Vagina (tissue), 2 donors: ENCODE measurements at regions not wholly inside any gene's neighbourhood (a gene's known extent, or its start where the extent isn't known, plus 50 kb on each side); places are given as distances from the start of the nearest gene placed in this dataset.

Source experiments
- DNase-seq, 2 donors: peaks; one replicate each; pipeline ENCODE4 v3.0.0-alpha.2; 2017; ENCODE audit errors: extremely low spot score in 2 of 2
- H3K27ac ChIP-seq: fragments of 200-600 bp; sonication (generic); one replicate; pipeline ENCODE4 v1.5.1; 2019
- H3K27me3 ChIP-seq: fragments of 200-600 bp; sonication (generic); one replicate; pipeline ENCODE4 v1.5.1; 2019
- H3K36me3 ChIP-seq, 2 donors: fragments of 200-600 bp; sonication (generic); one replicate each; pipeline ENCODE4 v1.5.1; 2017 to 2019
- H3K4me1 ChIP-seq: fragments of 200-600 bp; sonication (generic); one replicate; pipeline ENCODE4 v1.5.1; 2019
- H3K4me3 ChIP-seq, 2 donors: fragments of 200-600 bp; sonication (generic); 1 replicate in 1 of 2; 2 replicates in 1 of 2; pipeline ENCODE4 v1.5.1; 2016 to 2019
- H3K9me3 ChIP-seq: fragments of 200-600 bp; sonication (generic); one replicate; pipeline ENCODE4 v1.5.1; 2019
- POLR2A ChIP-seq, 2 donors: fragments of 450-650 bp; IDR thresholded peaks; one replicate each; pipeline ENCODE4 v1.6.1; 2017; ENCODE audit warnings: antibody characterized with exemption in 2 of 2, mild to moderate bottlenecking in 2 of 2, moderate library complexity in 2 of 2
- POLR2AphosphoS5 ChIP-seq, 2 donors: sonication (generic); formaldehyde crosslinking; IDR thresholded peaks; one replicate each; pipeline ENCODE4 v1.9.0; 2017; ENCODE audit warnings: antibody characterized with exemption in 2 of 2, mild to moderate bottlenecking in 2 of 2, low read depth in 1 of 2; ENCODE audit not compliant: insufficient read depth in 1 of 2
- intact Hi-C: fragments of 100-400 bp; cut with DNase I; formaldehyde crosslinking; loops from one replicate; pipeline ENCODE4 v1.15.1; 2023
- TF ChIP-seq, protein P1 (sequence below), 3 experiments: fragments of 450-650 bp in 2 of 3; fragments of 200-600 bp in 1 of 3; sonication (generic) in 1 of 3; IDR thresholded peaks; one replicate each; pipeline ENCODE4 v1.5.1; 2017 to 2019; ENCODE audit warnings: antibody characterized with exemption in 3 of 3, mild to moderate bottlenecking in 2 of 3, moderate library complexity in 2 of 3

DNA sequence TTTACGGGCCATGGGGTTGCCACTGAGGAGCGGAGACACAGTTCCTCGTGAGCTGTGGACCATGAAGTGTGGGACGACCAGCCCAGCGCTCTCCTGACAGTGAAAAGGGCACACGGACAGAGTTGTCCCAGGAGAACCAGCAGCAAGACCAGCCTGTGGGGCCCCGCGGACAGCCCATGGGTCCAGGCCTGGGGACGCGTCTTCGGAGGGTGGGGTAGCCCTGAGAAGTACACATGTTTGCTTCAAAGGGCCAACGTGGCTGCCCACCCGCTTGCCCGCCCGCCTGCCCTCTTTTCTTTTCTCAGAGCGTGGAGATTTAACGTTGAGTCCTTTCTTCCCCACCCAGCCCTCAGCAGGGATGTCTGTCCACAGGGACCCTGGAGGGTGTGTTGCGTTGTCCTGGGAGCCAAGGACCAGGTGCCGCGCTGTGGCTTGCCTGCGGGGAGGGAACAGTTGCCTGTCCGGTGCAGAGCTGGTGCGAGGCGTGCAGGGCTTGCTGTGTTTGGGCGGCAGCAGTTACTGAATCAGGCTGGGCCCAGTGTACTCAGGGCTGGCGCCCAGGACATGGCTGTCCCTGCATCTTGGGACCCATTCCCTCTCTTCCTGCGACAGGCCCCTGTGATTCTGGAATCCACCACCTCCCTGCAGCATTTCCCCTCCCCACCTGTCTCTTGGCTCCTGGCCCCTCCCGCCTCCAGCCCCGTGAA, 120.1 kb upstream of the HDAC4 start:
- intact Hi-C loops, result no loop called here
- H3K4me3 ChIP-seq, result no peak overlapping the region
- H3K36me3 ChIP-seq, result no peaks in the 10 kb centered on the region
- TF ChIP-seq POLR2AphosphoS5 (IDR thresholded peaks at IDR 0.05; ENCODE audit: insufficient read depth in 1 of 2, low read depth in 1 of 2) (no peak), POLR2A (IDR thresholded peaks at IDR 0.05) (no peak)
- TF ChIP-seq, protein P1, sequence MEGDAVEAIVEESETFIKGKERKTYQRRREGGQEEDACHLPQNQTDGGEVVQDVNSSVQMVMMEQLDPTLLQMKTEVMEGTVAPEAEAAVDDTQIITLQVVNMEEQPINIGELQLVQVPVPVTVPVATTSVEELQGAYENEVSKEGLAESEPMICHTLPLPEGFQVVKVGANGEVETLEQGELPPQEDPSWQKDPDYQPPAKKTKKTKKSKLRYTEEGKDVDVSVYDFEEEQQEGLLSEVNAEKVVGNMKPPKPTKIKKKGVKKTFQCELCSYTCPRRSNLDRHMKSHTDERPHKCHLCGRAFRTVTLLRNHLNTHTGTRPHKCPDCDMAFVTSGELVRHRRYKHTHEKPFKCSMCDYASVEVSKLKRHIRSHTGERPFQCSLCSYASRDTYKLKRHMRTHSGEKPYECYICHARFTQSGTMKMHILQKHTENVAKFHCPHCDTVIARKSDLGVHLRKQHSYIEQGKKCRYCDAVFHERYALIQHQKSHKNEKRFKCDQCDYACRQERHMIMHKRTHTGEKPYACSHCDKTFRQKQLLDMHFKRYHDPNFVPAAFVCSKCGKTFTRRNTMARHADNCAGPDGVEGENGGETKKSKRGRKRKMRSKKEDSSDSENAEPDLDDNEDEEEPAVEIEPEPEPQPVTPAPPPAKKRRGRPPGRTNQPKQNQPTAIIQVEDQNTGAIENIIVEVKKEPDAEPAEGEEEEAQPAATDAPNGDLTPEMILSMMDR (IDR thresholded peaks at IDR 0.05), result no peak
- peaks cover 10% of the 10 kb centered on the region for H3K4me1 ChIP-seq
- no peaks in the 10 kb centered on the region for H3K27me3 ChIP-seq
- DNase-seq, result no peak
- no peaks in the 10 kb centered on the region for H3K9me3 ChIP-seq
- H3K27ac ChIP-seq, result no peak overlapping the region

DNA sequence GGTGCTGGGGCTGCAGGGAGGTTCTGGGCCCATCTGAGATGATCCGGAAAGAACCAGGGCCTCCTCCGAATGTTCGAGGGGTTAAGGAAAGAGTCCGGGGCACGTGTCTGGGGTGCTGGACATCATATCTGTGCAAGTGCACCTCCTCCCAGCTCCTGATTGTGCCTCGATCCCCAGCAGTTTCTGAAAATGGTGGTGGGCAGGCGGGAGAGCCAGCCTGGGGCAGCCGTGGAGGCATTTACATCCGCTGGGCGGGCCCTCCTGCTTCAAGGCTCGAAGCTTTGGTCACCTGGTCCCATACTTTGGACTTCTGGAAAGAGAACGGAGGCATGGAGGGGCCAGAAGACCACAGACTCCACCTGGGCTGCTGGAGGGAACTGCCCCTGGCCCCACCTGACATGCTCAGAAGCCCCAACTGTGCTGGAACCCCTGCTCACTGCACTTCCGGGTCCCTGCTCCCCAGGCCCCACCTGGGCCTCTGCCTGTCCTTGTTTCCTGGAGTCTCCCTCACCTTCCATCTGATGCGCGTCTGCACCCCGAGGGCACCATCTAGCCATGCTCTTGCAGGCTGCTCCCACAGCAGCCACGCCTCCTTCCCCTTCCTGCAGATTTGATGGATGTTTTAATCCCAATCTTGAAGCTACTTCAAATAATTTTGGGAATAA, 119.2 kb upstream of the HDAC4 start:
- no peak overlapping the region for H3K27ac ChIP-seq
- no peaks in the 10 kb centered on the region for H3K36me3 ChIP-seq
- TF ChIP-seq POLR2AphosphoS5 (IDR thresholded peaks at IDR 0.05; ENCODE audit: insufficient read depth in 1 of 2, low read depth in 1 of 2) (no peak), POLR2A (IDR thresholded peaks at IDR 0.05) (no peak)
- TF ChIP-seq, protein P1 (IDR thresholded peaks at IDR 0.05), result no peak
- H3K27me3 ChIP-seq, result no peaks in the 10 kb centered on the region
- intact Hi-C loops, result no loop called here
- H3K4me1 ChIP-seq, result peaks cover 8% of the 10 kb centered on the region
- H3K4me3 ChIP-seq, result no peak overlapping the region
- no peak for DNase-seq
- H3K9me3 ChIP-seq, result no peaks in the 10 kb centered on the region

DNA sequence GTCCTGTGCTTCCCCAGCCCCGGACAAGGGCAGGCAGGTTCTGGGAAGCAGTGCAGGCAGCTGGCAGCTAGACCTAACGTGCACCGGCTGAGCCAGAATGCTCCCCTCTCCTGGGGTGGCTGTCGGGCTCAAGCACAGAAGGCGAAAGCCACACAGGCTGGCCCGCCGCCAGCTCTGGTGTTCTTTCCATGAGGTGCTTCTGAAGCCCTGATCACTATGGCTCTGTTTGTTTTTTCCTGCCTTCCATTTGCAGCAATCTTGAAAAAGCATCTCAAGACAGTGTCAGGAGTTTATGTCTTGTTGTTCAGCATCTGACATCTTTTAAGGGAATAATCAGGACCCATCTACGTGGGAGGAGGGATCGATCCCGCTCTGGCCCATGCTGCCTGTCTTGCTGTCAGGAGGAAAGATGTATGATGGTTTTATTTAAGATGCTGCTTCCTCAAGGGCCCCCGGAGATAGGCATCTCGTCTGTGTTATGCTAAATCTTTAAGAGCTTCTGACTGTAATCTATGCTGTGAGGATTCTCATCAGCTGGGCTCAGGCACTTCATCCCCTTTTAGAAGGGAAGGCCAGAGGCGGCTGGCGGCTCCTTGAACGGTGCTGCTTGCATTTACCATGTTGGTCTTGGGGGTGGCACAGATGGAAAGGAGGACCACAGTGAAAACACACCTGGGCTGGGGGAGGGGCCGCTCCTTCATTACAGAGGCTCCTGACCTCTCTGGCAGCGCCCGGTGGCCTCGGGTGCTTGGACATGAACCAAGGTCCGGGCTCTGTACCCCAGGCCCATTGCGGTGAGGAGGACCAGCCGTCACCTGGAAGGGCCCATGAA, 118.5 kb upstream of the HDAC4 start:
- H3K27me3 ChIP-seq, result no peaks in the 10 kb centered on the region
- no peak for DNase-seq
- H3K27ac ChIP-seq, result no peak overlapping the region
- no peaks in the 10 kb centered on the region for H3K36me3 ChIP-seq
- H3K4me3 ChIP-seq, result no peak overlapping the region
- intact Hi-C loops, result no loop called here
- peaks cover under 1% of the 10 kb centered on the region for H3K4me1 ChIP-seq
- TF ChIP-seq, protein P1 (IDR thresholded peaks at IDR 0.05), result no peak
- no peak for TF ChIP-seq POLR2A (IDR thresholded peaks at IDR 0.05)
- TF ChIP-seq POLR2AphosphoS5 (IDR thresholded peaks at IDR 0.05; ENCODE audit: insufficient read depth in 1 of 2, low read depth in 1 of 2), result no peak
- H3K9me3 ChIP-seq, result no peaks in the 10 kb centered on the region

DNA sequence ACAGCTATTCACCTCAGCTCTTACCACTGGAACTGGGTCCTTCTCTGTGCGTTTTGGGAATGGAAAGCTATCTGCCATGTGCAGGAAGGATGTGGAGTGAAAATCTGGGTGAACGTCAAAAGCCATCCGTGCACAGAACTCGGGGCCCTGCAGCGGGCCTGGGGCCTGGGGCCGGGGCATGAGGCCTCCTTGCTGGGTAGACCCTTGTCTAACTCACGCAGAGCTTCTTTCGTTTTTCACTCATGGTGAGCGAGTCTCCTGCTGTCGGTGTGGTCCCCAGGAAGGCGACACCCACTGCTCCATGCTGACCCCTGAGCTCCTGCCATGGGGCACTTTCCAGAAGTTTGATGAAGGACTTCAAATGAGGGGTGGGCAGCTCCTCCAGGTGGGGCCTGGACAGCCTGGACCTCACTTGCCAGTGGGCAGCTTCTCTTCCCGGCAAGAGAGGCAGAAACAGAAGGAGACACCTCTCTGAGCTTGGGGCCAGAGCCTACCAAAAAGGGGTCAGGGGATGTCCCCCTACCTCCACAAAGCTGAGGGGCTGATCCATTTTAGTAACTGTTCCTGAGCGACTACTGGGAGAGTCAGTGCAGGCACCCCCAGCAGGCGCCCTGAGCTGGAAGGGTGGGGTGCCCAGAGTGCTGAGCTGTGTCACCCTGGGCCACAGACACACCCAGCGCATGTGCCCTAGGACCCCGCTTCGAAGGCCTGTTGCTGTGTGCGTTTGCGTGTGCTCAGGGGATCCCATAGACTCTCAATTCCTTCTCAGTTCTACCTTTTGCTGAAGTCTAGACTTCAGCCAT, 117.7 kb upstream of the HDAC4 start:
- DNase-seq, result no peak
- intact Hi-C loops, result no loop called here
- no peak for TF ChIP-seq POLR2A (IDR thresholded peaks at IDR 0.05)
- Histone ChIP-seq H3K27me3 (no peaks in the 10 kb centered on the region), H3K4me3 (no peak overlapping the region), H3K4me1 (no peaks in the 10 kb centered on the region), H3K36me3 (no peaks in the 10 kb centered on the region), H3K9me3 (no peaks in the 10 kb centered on the region), H3K27ac (no peak overlapping the region)

DNA sequence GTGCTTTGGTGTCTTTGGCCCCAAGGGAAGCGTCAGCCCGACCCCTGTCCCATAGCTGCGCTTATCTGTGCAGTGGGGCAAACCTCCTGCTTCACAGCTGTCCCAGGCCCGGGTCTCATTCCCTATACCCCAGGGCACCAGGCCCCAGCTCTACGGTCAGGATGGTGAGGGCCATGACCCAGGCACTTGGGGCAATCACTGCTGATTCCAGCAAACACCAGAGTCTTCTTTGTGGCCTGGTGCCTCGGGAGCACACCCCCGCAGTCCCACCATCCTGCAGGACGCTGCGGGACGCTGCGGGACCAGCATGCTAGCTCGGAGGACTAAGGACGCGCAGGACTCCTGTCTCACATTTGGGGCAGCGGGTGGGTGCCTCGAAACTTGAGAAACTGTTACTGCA, 116.9 kb upstream of the HDAC4 start:
- Histone ChIP-seq H3K27ac (no peak overlapping the region), H3K27me3 (no peaks in the 10 kb centered on the region), H3K4me3 (no peak overlapping the region), H3K9me3 (no peaks in the 10 kb centered on the region), H3K4me1 (no peaks in the 10 kb centered on the region), H3K36me3 (no peaks in the 10 kb centered on the region)
- TF ChIP-seq POLR2AphosphoS5 (IDR thresholded peaks at IDR 0.05; ENCODE audit: insufficient read depth in 1 of 2, low read depth in 1 of 2) (no peak), POLR2A (IDR thresholded peaks at IDR 0.05) (no peak)
- TF ChIP-seq, protein P1 (IDR thresholded peaks at IDR 0.05), result no peak
- DNase-seq, result no peak
- intact Hi-C loops, result no loop called here
